Spinal cord (tissue), 9 donors: ENCODE measurements at regions not wholly inside any gene's neighbourhood (a gene's known extent, or its start where the extent isn't known, plus 50 kb on each side); places are given as distances from the start of the nearest gene placed in this dataset.

ENCODE experiments used
- DNase-seq, 6 donors: peaks; one replicate each; pipeline versions ENCODE4 v3.0.0 to v3.0.0-alpha.2; 2013 to 2015; ENCODE audit warnings: low spot score in 6 of 6, low read depth in 4 of 6
- H3K27ac ChIP-seq: one replicate; pipeline ENCODE4 v1.5.1; 2013; ENCODE audit warnings: low read depth, low read length, control low read depth
- H3K27me3 ChIP-seq: one replicate; pipeline ENCODE4 v1.6.1; 2013; ENCODE audit warnings: low read length; ENCODE audit not compliant: control insufficient read depth, insufficient read depth
- H3K36me3 ChIP-seq: one replicate; pipeline ENCODE4 v1.6.1; 2013; ENCODE audit warnings: low read length; ENCODE audit not compliant: control insufficient read depth, insufficient read depth
- H3K4me1 ChIP-seq: one replicate; pipeline ENCODE4 v1.6.1; 2013; ENCODE audit warnings: low read length; ENCODE audit not compliant: control insufficient read depth, insufficient read depth
- H3K4me3 ChIP-seq: one replicate; pipeline ENCODE4 v1.5.1; 2013; ENCODE audit warnings: low read depth, low read length, control low read depth
- H3K9me3 ChIP-seq: one replicate; pipeline ENCODE4 v1.6.1; 2013; ENCODE audit warnings: low read length; ENCODE audit not compliant: control insufficient read depth, insufficient read depth
- WGBS: methylation state at CpG from one replicate; pipeline ENCODE4 v1.1.5; 2013; ENCODE audit warnings: missing lambda C conversion rate; ENCODE audit not compliant: insufficient coverage; 5-methylcytosine and 5-hydroxymethylcytosine counted together
- donor health status: healthy.

GRCh38 chr12:65593239-65593701, 231.0 kb upstream of the HMGA2 start:
- no peaks in the 10 kb centered on the region for H3K4me1 ChIP-seq
- DNase-seq, result no peak
- no peaks in the 10 kb centered on the region for H3K9me3 ChIP-seq
- H3K27ac ChIP-seq, result no peak overlapping the region
- no peaks in the 10 kb centered on the region for H3K36me3 ChIP-seq
- H3K4me3 ChIP-seq, result no peak overlapping the region
- 71% methylated on average over 1 of the region's 2 CpGs for WGBS
- no peaks in the 10 kb centered on the region for H3K27me3 ChIP-seq

GRCh38 chr12:65594409-65594808, 229.9 kb upstream of the HMGA2 start:
- Histone ChIP-seq H3K27ac (peak overlapping the region; percentile 67), H3K36me3 (no peaks in the 10 kb centered on the region), H3K4me1 (no peaks in the 10 kb centered on the region), H3K4me3 (no peak overlapping the region), H3K9me3 (no peaks in the 10 kb centered on the region), H3K27me3 (no peaks in the 10 kb centered on the region)
- no peak for DNase-seq
- 39% methylated on average over 5 of the region's 5 CpGs for WGBS

DNA sequence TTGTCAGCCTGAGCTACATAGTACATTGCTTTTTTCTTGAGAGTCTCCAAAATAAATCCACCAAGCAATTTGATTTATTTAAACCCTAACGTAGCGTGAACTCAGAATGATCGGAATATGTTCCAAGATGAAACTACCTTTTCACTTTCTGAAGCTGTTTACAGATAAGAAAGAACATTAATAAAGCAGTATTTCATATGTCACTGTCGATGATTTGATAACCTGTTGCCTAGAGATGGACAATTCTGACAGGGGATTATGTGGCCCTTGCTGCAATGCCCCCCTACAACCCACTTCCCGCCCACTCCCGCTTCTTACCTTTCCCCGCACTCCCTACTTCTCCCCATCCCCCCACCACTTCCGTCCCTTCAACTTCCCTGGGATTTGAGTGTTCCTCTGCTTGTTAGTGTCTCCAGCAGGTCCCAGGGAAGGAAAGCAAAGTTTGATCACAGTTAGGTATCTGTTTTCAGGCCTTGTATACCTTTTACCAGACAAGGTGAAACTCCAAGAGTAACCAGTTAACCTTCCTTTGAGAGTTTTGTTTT, 229.2 kb upstream of the HMGA2 start:
- WGBS, result 80% methylated on average over 3 of the region's 8 CpGs
- Histone ChIP-seq H3K27me3 (no peaks in the 10 kb centered on the region), H3K9me3 (no peaks in the 10 kb centered on the region), H3K4me3 (no peak overlapping the region), H3K27ac (no peak overlapping the region), H3K36me3 (no peaks in the 10 kb centered on the region), H3K4me1 (no peaks in the 10 kb centered on the region)
- no peak for DNase-seq

GRCh38 chr12:65596514-65597091, 227.7 kb upstream of the HMGA2 start:
- 100% methylated on average over 2 of the region's 3 CpGs for WGBS
- DNase-seq, result no peak
- H3K4me1 ChIP-seq, result no peaks in the 10 kb centered on the region
- no peaks in the 10 kb centered on the region for H3K9me3 ChIP-seq
- H3K4me3 ChIP-seq, result no peak overlapping the region
- H3K36me3 ChIP-seq, result no peaks in the 10 kb centered on the region
- H3K27ac ChIP-seq, result no peak overlapping the region
- no peaks in the 10 kb centered on the region for H3K27me3 ChIP-seq

DNA sequence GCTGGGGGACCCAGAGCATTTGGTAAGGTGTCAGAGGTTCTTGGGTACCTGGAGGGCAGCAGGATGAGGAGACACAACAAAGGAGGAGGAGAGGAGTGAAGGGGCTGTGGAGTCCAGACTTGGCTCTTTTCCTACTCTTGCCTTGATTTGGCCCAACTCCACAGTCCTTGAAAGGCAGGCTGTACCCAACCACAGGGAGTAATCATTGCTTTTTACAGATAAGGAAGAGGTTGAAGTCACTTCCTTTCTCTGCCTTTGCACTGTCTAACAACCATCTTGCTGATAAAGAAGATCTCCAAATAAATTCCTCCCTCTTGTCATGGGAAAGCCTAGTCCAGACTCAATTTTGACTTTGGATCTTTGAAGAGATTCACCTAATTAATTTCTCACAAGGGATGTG, 226.8 kb upstream of the HMGA2 start:
- Histone ChIP-seq H3K9me3 (no peaks in the 10 kb centered on the region), H3K27me3 (no peaks in the 10 kb centered on the region), H3K4me3 (no peak overlapping the region), H3K4me1 (peaks cover under 1% of the 10 kb centered on the region), H3K27ac (no peak overlapping the region), H3K36me3 (no peaks in the 10 kb centered on the region)
- DNase-seq, result no peak

GRCh38 chr12:65598688-65599087, 225.6 kb upstream of the HMGA2 start:
- no peaks in the 10 kb centered on the region for H3K27me3 ChIP-seq

DNA sequence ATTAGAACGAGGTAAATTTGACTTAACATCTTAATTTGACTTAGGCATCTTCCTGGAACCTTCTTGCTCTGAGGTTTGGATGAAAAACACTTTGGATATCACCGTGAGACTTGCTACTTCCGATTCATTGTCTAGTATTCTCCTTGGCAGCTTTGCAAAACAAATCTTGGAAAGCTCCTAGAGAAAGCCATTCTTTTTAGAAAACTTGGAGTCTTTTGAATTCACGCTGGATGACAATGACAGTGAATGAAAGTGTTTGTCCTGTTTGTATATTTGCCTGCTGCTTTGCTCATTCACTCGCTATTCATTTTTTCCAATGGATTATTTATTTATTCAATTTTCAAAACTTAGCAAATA, 222.1 kb upstream of the HMGA2 start:
- Histone ChIP-seq H3K36me3 (no peaks in the 10 kb centered on the region), H3K9me3 (no peaks in the 10 kb centered on the region), H3K27ac (no peak overlapping the region), H3K4me1 (peaks cover 3% of the 10 kb centered on the region), H3K4me3 (no peak overlapping the region), H3K27me3 (no peaks in the 10 kb centered on the region)
- 5% methylated on average over 2 of the region's 5 CpGs for WGBS
- DNase-seq, result peak in 1 of 6 donors; percentile 43

More at GRCh38 chr12:65598688-65599087, 225.6 kb upstream of the HMGA2 start:
- H3K4me3 ChIP-seq, result no peak overlapping the region
- peaks cover 3% of the 10 kb centered on the region for H3K4me1 ChIP-seq
- DNase-seq, result no peak
- no peaks in the 10 kb centered on the region for H3K9me3 ChIP-seq
- H3K36me3 ChIP-seq, result no peaks in the 10 kb centered on the region
- no peak overlapping the region for H3K27ac ChIP-seq
- WGBS, result 100% methylated on average over 1 of the region's 1 CpG

- Histone ChIP-seq H3K9me3 (no peaks in the 10 kb centered on the region), H3K36me3 (no peaks in the 10 kb centered on the region), H3K27me3 (no peaks in the 10 kb centered on the region), H3K4me1 (peaks cover 3% of the 10 kb centered on the region), H3K4me3 (no peak overlapping the region), H3K27ac (peak overlapping the region; percentile 20)
- peak; percentile 22 to 86 (median 46) for DNase-seq
- WGBS, result 9% methylated on average over 4 of the region's 11 CpGs
Observed at GRCh38 chr12:65602610-65603295, 221.5 kb upstream of the HMGA2 start.

DNA sequence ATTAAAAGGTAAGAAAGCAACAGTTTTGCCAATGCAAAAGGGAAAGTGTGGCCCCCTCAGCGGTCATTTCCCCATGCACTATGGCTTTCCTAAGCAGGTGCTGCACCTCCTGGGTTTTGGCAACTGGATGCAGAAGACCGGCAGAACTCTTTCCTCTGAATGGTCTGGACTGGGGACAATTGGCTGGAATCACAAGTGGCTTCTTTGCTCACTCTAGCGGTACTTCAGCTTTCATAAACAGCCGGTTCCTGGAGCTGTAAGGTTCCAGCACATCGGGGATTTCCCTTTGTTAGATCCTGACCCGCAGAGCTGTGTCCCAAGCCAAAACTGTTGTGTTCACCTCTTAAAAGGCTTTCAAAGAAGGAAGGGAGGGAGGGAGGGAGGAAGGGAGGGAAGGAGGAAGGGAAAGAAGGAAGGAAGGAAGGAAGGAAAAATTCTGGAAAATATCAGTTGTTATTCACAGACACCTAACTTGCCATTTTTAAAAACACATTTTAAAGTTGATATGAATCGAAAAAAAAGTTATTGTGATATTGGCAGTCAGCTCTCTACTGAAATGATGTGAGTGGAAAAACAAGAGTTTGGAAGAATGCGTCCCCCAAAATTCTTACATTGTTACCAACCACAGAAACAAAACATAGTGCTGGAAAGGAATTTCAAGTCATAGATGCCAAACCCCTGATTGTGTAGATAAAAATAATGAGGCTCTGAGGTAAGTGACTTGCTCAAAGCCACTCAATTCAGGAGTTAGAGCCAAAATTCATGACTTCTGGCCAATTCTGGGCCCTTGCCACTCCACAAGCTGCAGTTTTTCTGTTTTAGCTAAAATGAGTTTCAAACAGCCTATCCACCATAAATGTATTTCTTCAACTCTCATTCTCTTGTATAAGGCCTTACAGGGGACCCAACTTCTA, 220.6 kb upstream of the HMGA2 start:
- DNase-seq, result peak in 2 of 6 donors; percentile 11 to 66
- 9% methylated on average over 6 of the region's 8 CpGs for WGBS
- peak overlapping the region; percentile 43 for H3K27ac ChIP-seq

More for the DNA sequence above, 220.6 kb upstream of the HMGA2 start:
- Histone ChIP-seq H3K4me3 (no peak overlapping the region), H3K27me3 (no peaks in the 10 kb centered on the region), H3K9me3 (no peaks in the 10 kb centered on the region), H3K36me3 (no peaks in the 10 kb centered on the region), H3K4me1 (peaks cover 3% of the 10 kb centered on the region)
